ENCODE measurements at regions not wholly inside any gene's neighbourhood (a gene's known extent, or its start where the extent isn't known, plus 50 kb on each side); places are given as distances from the start of the nearest gene placed in this dataset.

GRCh38 chr5:98372351-98372750, 401.1 kb upstream of the RGMB start:
- no peak overlapping the region for H3K27ac ChIP-seq (ENCODE audit: insufficient read depth, low read length)
- dilution Hi-C loops (cut with HindIII; ENCODE audit: low sequenced_read_pairs, unreplicated experiment): no loop called here
- H3K18ac ChIP-seq (ENCODE audit: low read depth, low read length): no peak overlapping the region
- H2AK9ac ChIP-seq (replicated peaks; ENCODE audit: low read depth, low read length, poor library complexity): no peak overlapping the region
- no peak for TF ChIP-seq CEBPB (IDR thresholded peaks at IDR 0.05; ENCODE audit: low read depth, low read length)
- POLR2A ChIA-PET (ENCODE audit: unreplicated experiment): no interaction called here
- no peak overlapping the region for H2BK15ac ChIP-seq (ENCODE audit: low read depth, low read length)
- BruUV-seq (replicated peaks): no TSS peak
- H3K9me3 ChIP-seq (ENCODE audit: control insufficient read depth, insufficient read depth, low read length): no peaks in the 10 kb centered on the region
- no peak overlapping the region for H2BK20ac ChIP-seq (ENCODE audit: low read depth, low read length)
- H4K20me1 ChIP-seq (ENCODE audit: insufficient read depth, low read length): no peaks in the 10 kb centered on the region
- H3K4ac ChIP-seq (ENCODE audit: low read depth, low read length): no peak overlapping the region
- intact Hi-C loops (cut with micrococcal nuclease): no loop called here
- no peaks in the 10 kb centered on the region for H3K27me3 ChIP-seq (ENCODE audit: control insufficient read depth, insufficient read depth, low read length)
- no peak overlapping the region for H2BK5ac ChIP-seq (ENCODE audit: low read depth, low read length, poor library complexity, severe bottlenecking)
- CTCF ChIA-PET: no interaction called here
- H3K9ac ChIP-seq (ENCODE audit: low read depth, low read length): no peak overlapping the region
- H3K79me1 ChIP-seq (ENCODE audit: low read depth in 1 of 2, low read length in 2 of 2): no peaks in the 10 kb centered on the region
- H3K36me3 ChIP-seq (ENCODE audit: control insufficient read depth, insufficient read depth, low read length): no peaks in the 10 kb centered on the region
- H4K8ac ChIP-seq (ENCODE audit: low read depth in 2 of 2, low read length in 2 of 2): no peak overlapping the region
- H3K56ac ChIP-seq (ENCODE audit: extremely low read depth, insufficient read depth, low read length): no peak overlapping the region
- H4K5ac ChIP-seq (ENCODE audit: low read depth, low read length): no peak overlapping the region
- no peak overlapping the region for H2BK120ac ChIP-seq (ENCODE audit: low read depth, low read length)
- no peak for ATAC-seq (ENCODE audit: low read depth)
- DNase-seq: peak; percentile 18
- H3K4me3 ChIP-seq (ENCODE audit: insufficient read depth, low read depth, low read length): no peak overlapping the region
- no peak overlapping the region for H3K14ac ChIP-seq (replicated peaks; ENCODE audit: low read depth, low read length)
- no peak overlapping the region for H3K23ac ChIP-seq (ENCODE audit: low read depth, low read length)
- no peaks in the 10 kb centered on the region for H3K4me1 ChIP-seq (ENCODE audit: control insufficient read depth, insufficient read depth, low read length)
- H3K9me1 ChIP-seq (ENCODE audit: insufficient read depth, low read length): no peaks in the 10 kb centered on the region
- in situ Hi-C loops (cut with MboI; ENCODE audit: low sequenced_read_pairs): no loop called here
- no peak overlapping the region for H3K4me2 ChIP-seq (ENCODE audit: low read depth, low read length)
- no peak overlapping the region for H2AFZ ChIP-seq (replicated peaks; ENCODE audit: low read length, poor library complexity)
- no peak overlapping the region for H2AK5ac ChIP-seq (ENCODE audit: low read depth, low read length)
- H4K91ac ChIP-seq (ENCODE audit: insufficient read depth, low read depth, low read length): no peak overlapping the region
